Left ventricle myocardium inferior (tissue), 1 donor: ENCODE measurements at regions not wholly inside any gene's neighbourhood (a gene's known extent, or its start where the extent isn't known, plus 50 kb on each side); places are given as distances from the start of the nearest gene placed in this dataset.

Experiments used
- DNase-seq: peaks from one replicate; pipeline ENCODE4 v3.0.0-alpha.2; 2020
- H3K27ac ChIP-seq: fragments of 200-600 bp; replicated peaks from 2 replicates; pipeline ENCODE4 v1.8.0; 2021
- H3K27me3 ChIP-seq: fragments of 200-600 bp; 2 replicates; pipeline ENCODE4 v1.8.0; 2021; ENCODE audit warnings: low read depth
- H3K36me3 ChIP-seq: fragments of 200-600 bp; 2 replicates; pipeline ENCODE4 v1.8.0; 2021
- H3K4me1 ChIP-seq: fragments of 200-600 bp; 2 replicates; pipeline ENCODE4 v1.8.0; 2021
- H3K4me3 ChIP-seq: fragments of 200-600 bp; 2 replicates; pipeline ENCODE4 v1.8.0; 2021; ENCODE audit warnings: mild to moderate bottlenecking, moderate library complexity
- H3K9me3 ChIP-seq: fragments of 200-600 bp; replicated peaks from 2 replicates; pipeline ENCODE4 v1.8.0; 2021
- intact Hi-C: fragments of 100-400 bp; cut with micrococcal nuclease; formaldehyde crosslinking; loops from one replicate; pipeline ENCODE4 v1.11.0; 2022
- TF ChIP-seq, protein P1 (sequence below): fragments of 200-600 bp; IDR thresholded peaks from 2 replicates; pipeline ENCODE4 v1.8.0; 2021; ENCODE audit warnings: antibody characterized with exemption, mild to moderate bottlenecking, borderline replicate concordance
- donor health status: DM: no; HTN: yes; CAD: no; lungs with severe emphysema.

DNA sequence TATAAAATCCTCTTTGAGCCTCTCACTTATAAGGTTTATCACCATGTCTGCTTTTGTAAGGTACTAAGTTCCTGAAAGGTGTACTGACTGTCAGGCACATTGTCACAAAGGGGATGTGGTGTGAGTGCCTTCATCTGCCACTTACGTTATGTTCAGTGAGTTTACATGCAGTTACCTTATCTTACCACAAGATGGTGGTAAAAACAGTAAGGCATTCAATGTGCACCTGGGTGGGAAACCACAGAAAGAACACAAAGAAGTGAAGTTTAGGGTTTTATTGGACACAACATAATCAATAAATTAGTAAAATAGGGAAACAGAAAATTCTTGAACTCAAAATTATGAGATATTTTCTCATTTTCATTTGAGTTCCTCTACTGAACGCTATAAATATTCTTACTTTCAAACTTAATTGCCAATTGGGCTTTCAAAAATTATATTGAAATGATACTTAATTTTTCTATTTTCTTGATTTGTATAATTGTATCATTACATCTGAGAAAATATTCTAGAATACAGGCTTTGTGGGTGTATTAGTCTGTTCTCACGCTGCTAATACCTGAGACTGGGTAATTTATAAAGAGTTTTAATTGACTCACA lies 650.8 kb downstream of the PCDH7 start:
- no peaks in the 10 kb centered on the region for H3K4me1 ChIP-seq
- no peak overlapping the region for H3K4me3 ChIP-seq
- H3K9me3 ChIP-seq, result no peaks in the 10 kb centered on the region
- no peaks in the 10 kb centered on the region for H3K27me3 ChIP-seq
- H3K27ac ChIP-seq, result no peak overlapping the region
- DNase-seq, result no peak
- intact Hi-C loops, result no loop called here
- TF ChIP-seq, protein P1, sequence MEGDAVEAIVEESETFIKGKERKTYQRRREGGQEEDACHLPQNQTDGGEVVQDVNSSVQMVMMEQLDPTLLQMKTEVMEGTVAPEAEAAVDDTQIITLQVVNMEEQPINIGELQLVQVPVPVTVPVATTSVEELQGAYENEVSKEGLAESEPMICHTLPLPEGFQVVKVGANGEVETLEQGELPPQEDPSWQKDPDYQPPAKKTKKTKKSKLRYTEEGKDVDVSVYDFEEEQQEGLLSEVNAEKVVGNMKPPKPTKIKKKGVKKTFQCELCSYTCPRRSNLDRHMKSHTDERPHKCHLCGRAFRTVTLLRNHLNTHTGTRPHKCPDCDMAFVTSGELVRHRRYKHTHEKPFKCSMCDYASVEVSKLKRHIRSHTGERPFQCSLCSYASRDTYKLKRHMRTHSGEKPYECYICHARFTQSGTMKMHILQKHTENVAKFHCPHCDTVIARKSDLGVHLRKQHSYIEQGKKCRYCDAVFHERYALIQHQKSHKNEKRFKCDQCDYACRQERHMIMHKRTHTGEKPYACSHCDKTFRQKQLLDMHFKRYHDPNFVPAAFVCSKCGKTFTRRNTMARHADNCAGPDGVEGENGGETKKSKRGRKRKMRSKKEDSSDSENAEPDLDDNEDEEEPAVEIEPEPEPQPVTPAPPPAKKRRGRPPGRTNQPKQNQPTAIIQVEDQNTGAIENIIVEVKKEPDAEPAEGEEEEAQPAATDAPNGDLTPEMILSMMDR, result peak; percentile 78
- H3K36me3 ChIP-seq, result no peaks in the 10 kb centered on the region

DNA sequence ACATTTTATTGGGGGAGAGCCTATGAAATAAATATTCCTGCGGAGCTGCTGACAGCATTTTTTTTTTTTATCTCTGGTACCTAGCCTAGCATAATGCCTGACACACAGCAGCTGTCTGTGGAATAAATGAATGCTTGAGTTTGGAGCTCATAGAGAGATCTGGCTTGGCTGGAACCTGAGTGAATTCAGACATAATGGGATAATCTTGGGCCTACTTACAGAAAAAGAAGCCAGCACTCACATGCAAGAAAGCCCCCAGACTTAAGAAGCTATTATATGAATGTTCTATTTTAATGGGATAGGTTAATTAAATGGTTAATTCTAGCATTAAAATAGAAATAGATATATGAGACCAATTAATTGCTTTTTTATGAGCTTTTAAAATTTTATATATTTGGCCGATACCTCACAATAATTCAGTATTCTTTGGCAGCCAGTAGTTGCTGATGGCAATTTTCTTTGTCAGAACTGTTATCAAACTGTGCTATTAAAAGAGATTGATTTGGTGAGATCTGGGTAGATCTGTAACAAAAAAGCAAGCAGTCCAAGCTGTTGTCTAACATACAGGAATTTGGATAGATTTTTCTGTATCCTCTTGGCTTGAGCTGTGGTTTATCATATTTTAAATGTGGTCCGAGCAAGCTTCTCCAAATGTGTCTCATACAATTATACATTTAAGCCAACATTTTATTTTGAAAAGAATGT lies 654.2 kb downstream of the PCDH7 start:
- Histone ChIP-seq H3K27ac (no peak overlapping the region), H3K4me3 (no peak overlapping the region), H3K9me3 (no peaks in the 10 kb centered on the region), H3K4me1 (no peaks in the 10 kb centered on the region), H3K27me3 (no peaks in the 10 kb centered on the region), H3K36me3 (no peaks in the 10 kb centered on the region)
- TF ChIP-seq, protein P1, result no peak
- no peak for DNase-seq
- intact Hi-C loops, result no loop called here

DNA sequence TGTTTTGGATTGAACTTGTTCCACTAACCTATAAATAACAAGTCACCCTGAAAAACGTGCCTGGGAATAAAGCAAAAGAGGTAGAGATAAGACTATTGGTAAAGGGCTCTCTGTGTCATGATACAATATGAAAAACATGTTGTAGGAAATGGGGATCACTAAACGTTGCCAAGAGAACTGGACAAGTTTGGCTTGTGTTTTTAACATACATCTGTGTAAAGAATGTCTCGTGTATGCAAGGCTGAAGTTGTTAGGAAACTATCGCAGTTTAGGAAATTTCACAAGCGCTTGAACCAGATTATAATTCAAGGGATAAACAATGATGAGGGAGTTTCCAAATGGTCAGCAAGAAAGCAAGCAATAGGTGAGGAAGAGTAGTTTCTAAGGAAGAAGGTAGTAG lies 655.8 kb downstream of the PCDH7 start:
- H3K4me3 ChIP-seq, result no peak overlapping the region
- H3K36me3 ChIP-seq, result no peaks in the 10 kb centered on the region
- no peaks in the 10 kb centered on the region for H3K4me1 ChIP-seq
- DNase-seq, result no peak
- no peaks in the 10 kb centered on the region for H3K27me3 ChIP-seq
- no peaks in the 10 kb centered on the region for H3K9me3 ChIP-seq
- intact Hi-C loops, result no loop called here
- no peak overlapping the region for H3K27ac ChIP-seq
- TF ChIP-seq, protein P1, result no peak

DNA sequence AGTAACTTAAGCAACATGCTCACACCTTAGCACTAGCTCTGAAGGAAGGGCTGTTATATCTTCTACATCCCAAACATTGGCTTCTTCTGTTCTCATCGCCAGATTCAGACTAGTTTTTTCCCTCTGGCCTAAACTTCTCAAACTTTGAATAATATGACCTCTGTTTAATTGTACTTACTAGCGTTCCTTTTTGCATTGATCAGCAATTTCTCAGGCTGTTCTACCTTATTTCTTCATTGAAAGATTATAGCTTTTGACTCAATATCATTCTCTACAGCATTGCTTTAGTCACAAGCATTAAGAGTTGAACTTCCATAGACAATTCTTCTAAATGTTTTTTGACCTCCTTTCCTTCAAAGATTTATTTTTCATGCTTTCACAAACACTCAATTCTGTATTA lies 659.2 kb downstream of the PCDH7 start:
- H3K4me1 ChIP-seq, result no peaks in the 10 kb centered on the region
- H3K27ac ChIP-seq, result no peak overlapping the region
- DNase-seq, result no peak
- H3K9me3 ChIP-seq, result no peaks in the 10 kb centered on the region
- no peaks in the 10 kb centered on the region for H3K36me3 ChIP-seq
- TF ChIP-seq, protein P1, result no peak
- no peaks in the 10 kb centered on the region for H3K27me3 ChIP-seq
- H3K4me3 ChIP-seq, result no peak overlapping the region
- intact Hi-C loops, result no loop called here

DNA sequence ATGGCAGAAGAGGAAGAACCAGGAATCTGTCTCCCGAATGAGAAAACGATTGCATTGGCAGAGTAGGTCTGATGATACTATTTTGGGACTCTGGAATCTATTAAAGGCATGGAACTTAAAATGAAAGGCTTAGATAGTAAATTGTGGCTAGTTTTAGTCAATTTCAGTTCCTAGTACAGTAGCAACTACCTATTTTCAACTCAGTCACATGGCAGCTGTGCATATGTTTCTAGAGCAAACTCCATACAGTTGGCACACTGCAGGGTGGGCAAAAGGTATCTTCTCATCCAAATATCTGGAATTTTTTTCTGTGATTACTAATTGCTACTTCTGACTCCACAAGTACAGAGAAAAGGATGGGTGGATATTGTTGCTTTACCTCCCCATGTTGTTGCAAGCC lies 663.6 kb downstream of the PCDH7 start:
- intact Hi-C loops, result no loop called here
- no peaks in the 10 kb centered on the region for H3K9me3 ChIP-seq
- TF ChIP-seq, protein P1, result no peak

More for the DNA sequence above, 663.6 kb downstream of the PCDH7 start:
- Histone ChIP-seq H3K27ac (no peak overlapping the region), H3K4me3 (no peak overlapping the region), H3K27me3 (no peaks in the 10 kb centered on the region), H3K36me3 (no peaks in the 10 kb centered on the region), H3K4me1 (no peaks in the 10 kb centered on the region)
- no peak for DNase-seq
